ENCODE measurements at regions not wholly inside any gene's neighbourhood (a gene's known extent, or its start where the extent isn't known, plus 50 kb on each side); places are given as distances from the start of the nearest gene placed in this dataset.
"Not testable (repeated sequence)": the region's sequence is repeated elsewhere in the genome, so short reads cannot be mapped to it uniquely, and the experiment has no call there.

- no peak for DNase-seq (ENCODE audit: low read depth)
Measured at GRCh38 chr2:241957276-241957675, 87.7 kb downstream of the RTP5 start.

- no peak for DNase-seq (ENCODE audit: low read depth)
Measured at GRCh38 chr2:241958818-241959545, 89.5 kb downstream of the RTP5 start.

GRCh38 chr2:241959751-241960269, 90.3 kb downstream of the RTP5 start:
- DNase-seq (ENCODE audit: low read depth), result no peak

- no peak for DNase-seq (ENCODE audit: low read depth)
Measured at GRCh38 chr2:241961454-241961853, 91.9 kb downstream of the RTP5 start.

GRCh38 chr2:241964133-241964532, 94.6 kb downstream of the RTP5 start:
- DNase-seq (ENCODE audit: low read depth), result no peak

GRCh38 chr2:241965931-241966412, 96.4 kb downstream of the RTP5 start:
- DNase-seq (ENCODE audit: low read depth), result peak; percentile 74

- DNase-seq (ENCODE audit: low read depth), result no peak
Measured at GRCh38 chr2:241966647-241967466, 97.3 kb downstream of the RTP5 start.

GRCh38 chr2:241967467-241968144, 98.1 kb downstream of the RTP5 start:
- DNase-seq (ENCODE audit: low read depth), result no peak

- DNase-seq (ENCODE audit: low read depth), result no peak
Measured at GRCh38 chr2:241968417-241968816, 98.9 kb downstream of the RTP5 start.

- not testable (repeated sequence) for DNase-seq (ENCODE audit: low read depth)
Measured at GRCh38 chr2:241969182-241969581, 99.7 kb downstream of the RTP5 start.

- no peak for DNase-seq (ENCODE audit: low read depth)
Measured at GRCh38 chr2:241970716-241971115, 101.2 kb downstream of the RTP5 start.

GRCh38 chr2:241974096-241974495, 104.6 kb downstream of the RTP5 start:
- no peak for DNase-seq (ENCODE audit: low read depth)

- no peak for DNase-seq (ENCODE audit: low read depth)
Measured at GRCh38 chr2:241974851-241975592, 105.5 kb downstream of the RTP5 start.

- no peak for DNase-seq (ENCODE audit: low read depth)
Measured at GRCh38 chr2:241975593-241976284, 106.2 kb downstream of the RTP5 start.

GRCh38 chr2:241976296-241976695, 106.8 kb downstream of the RTP5 start:
- no peak for DNase-seq (ENCODE audit: low read depth)

- no peak for DNase-seq (ENCODE audit: low read depth)
Measured at GRCh38 chr2:241977557-241978300, 108.2 kb downstream of the RTP5 start.

- DNase-seq (ENCODE audit: low read depth), result no peak
Measured at GRCh38 chr2:241978670-241979069, 109.1 kb downstream of the RTP5 start.

- DNase-seq (ENCODE audit: low read depth), result no peak
Measured at GRCh38 chr2:241980193-241980592, 110.7 kb downstream of the RTP5 start.

- no peak for DNase-seq (ENCODE audit: low read depth)
Measured at GRCh38 chr2:241981076-241981700, 111.7 kb downstream of the RTP5 start.
